Activated CD4-positive, alpha-beta T cell treated with anti-CD3 and anti-CD28 coated beads, Interleukin-2, amount 10 ng/mL, durations not matched to agents 7 days and 5 days (primary cell): ENCODE measurements at regions not wholly inside any gene's neighbourhood (a gene's known extent, or its start where the extent isn't known, plus 50 kb on each side); places are given as distances from the start of the nearest gene placed in this dataset.
A peak's percentile ranks its signal among the peaks of the same experiment; 100 is the strongest.
"Not testable (repeated sequence)": the region's sequence is repeated elsewhere in the genome, so short reads cannot be mapped to it uniquely, and the experiment has no call there.

Experiments used
- CTCF ChIA-PET: fragments of 350-600 bp; sonication (Branson Sonifier 250); formaldehyde crosslinking; loops from one replicate; lab custom pipeline; 2021; ENCODE audit warnings: antibody characterized with exemption; lab: Charles Lee
- POLR2A ChIA-PET: fragments of 350-600 bp; sonication (Branson Sonifier 250); formaldehyde crosslinking; loops from one replicate; lab custom pipeline; 2021; ENCODE audit warnings: antibody characterized with exemption; lab: Charles Lee
- DNase-seq: peaks from one replicate; pipeline ENCODE4 v3.0.0-alpha.2; 2020
- H3K27ac Mint-ChIP-seq: one replicate; pipeline ENCODE4 v1.8.0; 2021; ENCODE audit warnings: mild to moderate bottlenecking, moderate library complexity, mixed read lengths
- H3K27me3 Mint-ChIP-seq: one replicate; pipeline ENCODE4 v1.8.0; 2021; ENCODE audit warnings: mixed read lengths
- H3K36me3 Mint-ChIP-seq: one replicate; pipeline ENCODE4 v1.8.0; 2021; ENCODE audit warnings: low read depth, mixed read lengths
- H3K4me1 Mint-ChIP-seq: one replicate; pipeline ENCODE4 v1.8.0; 2021; ENCODE audit warnings: mixed read lengths
- H3K4me3 Mint-ChIP-seq: one replicate; pipeline ENCODE4 v1.8.0; 2021; ENCODE audit warnings: mild to moderate bottlenecking, moderate library complexity, mixed read lengths
- H3K9me3 Mint-ChIP-seq: one replicate; pipeline ENCODE4 v1.8.0; 2021; ENCODE audit warnings: mixed read lengths

- POLR2A ChIA-PET, H3K9me3 Mint-ChIP-seq, H3K27ac Mint-ChIP-seq, H3K36me3 Mint-ChIP-seq, DNase-seq, H3K4me3 Mint-ChIP-seq, H3K4me1 Mint-ChIP-seq, CTCF ChIA-PET: not testable (repeated sequence)
- peaks cover 41% of the 10 kb centered on the region for H3K27me3 Mint-ChIP-seq
Measured at GRCh38 chr9:62810811-62811315, 1621.0 kb downstream of the SPATA31A7 start.

- H3K4me1 Mint-ChIP-seq, CTCF ChIA-PET, H3K4me3 Mint-ChIP-seq, H3K9me3 Mint-ChIP-seq, H3K36me3 Mint-ChIP-seq, DNase-seq, POLR2A ChIA-PET, H3K27ac Mint-ChIP-seq: not testable (repeated sequence)
- peaks cover 40% of the 10 kb centered on the region for H3K27me3 Mint-ChIP-seq
Measured at GRCh38 chr9:62815436-62815835, 1625.6 kb downstream of the SPATA31A7 start.

GRCh38 chr9:62816331-62816730, 1626.5 kb downstream of the SPATA31A7 start:
- H3K4me1 Mint-ChIP-seq, DNase-seq, H3K4me3 Mint-ChIP-seq, H3K9me3 Mint-ChIP-seq, CTCF ChIA-PET, H3K36me3 Mint-ChIP-seq, H3K27ac Mint-ChIP-seq, POLR2A ChIA-PET: not testable (repeated sequence)
- peaks cover 34% of the 10 kb centered on the region for H3K27me3 Mint-ChIP-seq

GRCh38 chr9:62817214-62817613, 1627.4 kb downstream of the SPATA31A7 start:
- POLR2A ChIA-PET, H3K36me3 Mint-ChIP-seq, H3K4me3 Mint-ChIP-seq, CTCF ChIA-PET, DNase-seq, H3K4me1 Mint-ChIP-seq, H3K27ac Mint-ChIP-seq, H3K9me3 Mint-ChIP-seq: not testable (repeated sequence)
- peaks cover 34% of the 10 kb centered on the region for H3K27me3 Mint-ChIP-seq

GRCh38 chr9:62822185-62822584, 1632.3 kb downstream of the SPATA31A7 start:
- POLR2A ChIA-PET, H3K4me3 Mint-ChIP-seq, H3K27ac Mint-ChIP-seq, H3K4me1 Mint-ChIP-seq, H3K36me3 Mint-ChIP-seq, H3K9me3 Mint-ChIP-seq, DNase-seq, CTCF ChIA-PET: not testable (repeated sequence)
- peaks cover 22% of the 10 kb centered on the region for H3K27me3 Mint-ChIP-seq

- POLR2A ChIA-PET, H3K4me1 Mint-ChIP-seq, DNase-seq, H3K9me3 Mint-ChIP-seq, CTCF ChIA-PET, H3K36me3 Mint-ChIP-seq, H3K4me3 Mint-ChIP-seq, H3K27ac Mint-ChIP-seq: not testable (repeated sequence)
- H3K27me3 Mint-ChIP-seq, result peaks cover 21% of the 10 kb centered on the region
Measured at GRCh38 chr9:62827957-62828907, 1638.4 kb downstream of the SPATA31A7 start.

- DNase-seq, H3K27ac Mint-ChIP-seq, POLR2A ChIA-PET, H3K4me1 Mint-ChIP-seq, H3K36me3 Mint-ChIP-seq, CTCF ChIA-PET, H3K4me3 Mint-ChIP-seq, H3K9me3 Mint-ChIP-seq: not testable (repeated sequence)
- peaks cover 16% of the 10 kb centered on the region for H3K27me3 Mint-ChIP-seq
Measured at GRCh38 chr9:62830829-62831459, 1641.1 kb downstream of the SPATA31A7 start.

- H3K4me3 Mint-ChIP-seq, CTCF ChIA-PET, H3K36me3 Mint-ChIP-seq, DNase-seq, H3K27ac Mint-ChIP-seq, H3K9me3 Mint-ChIP-seq, H3K4me1 Mint-ChIP-seq, POLR2A ChIA-PET: not testable (repeated sequence)
- peaks cover 17% of the 10 kb centered on the region for H3K27me3 Mint-ChIP-seq
Measured at GRCh38 chr9:62833323-62834200, 1643.7 kb downstream of the SPATA31A7 start.

- CTCF ChIA-PET, result not testable (repeated sequence)
Measured at GRCh38 chr9:62837254-62837911, 1647.5 kb downstream of the SPATA31A7 start.

GRCh38 chr9:62838024-62838718, 1648.3 kb downstream of the SPATA31A7 start:
- H3K9me3 Mint-ChIP-seq, CTCF ChIA-PET, H3K36me3 Mint-ChIP-seq, H3K4me1 Mint-ChIP-seq, POLR2A ChIA-PET: not testable (repeated sequence)
- peak overlapping the region; percentile 72 for H3K4me3 Mint-ChIP-seq
- H3K27ac Mint-ChIP-seq, result peak overlapping the region; percentile 72
- peak; percentile 96 for DNase-seq
- H3K27me3 Mint-ChIP-seq, result peaks cover 27% of the 10 kb centered on the region

More at GRCh38 chr9:62837254-62837911, 1647.5 kb downstream of the SPATA31A7 start:
- H3K4me1 Mint-ChIP-seq, H3K27ac Mint-ChIP-seq, H3K36me3 Mint-ChIP-seq, POLR2A ChIA-PET, H3K9me3 Mint-ChIP-seq: not testable (repeated sequence)
- Mint-ChIP-seq H3K4me3 (peak overlapping the region; percentile 36), H3K27me3 (peaks cover 21% of the 10 kb centered on the region)
- DNase-seq, result peak; percentile 32

- H3K4me1 Mint-ChIP-seq, H3K36me3 Mint-ChIP-seq, H3K9me3 Mint-ChIP-seq, H3K4me3 Mint-ChIP-seq, CTCF ChIA-PET, DNase-seq, POLR2A ChIA-PET, H3K27ac Mint-ChIP-seq: not testable (repeated sequence)
- peaks cover 29% of the 10 kb centered on the region for H3K27me3 Mint-ChIP-seq
Measured at GRCh38 chr9:62839168-62839567, 1649.3 kb downstream of the SPATA31A7 start.

GRCh38 chr9:62843145-62843544, 1653.3 kb downstream of the SPATA31A7 start:
- POLR2A ChIA-PET, H3K9me3 Mint-ChIP-seq, H3K27ac Mint-ChIP-seq, DNase-seq, H3K36me3 Mint-ChIP-seq, CTCF ChIA-PET, H3K4me3 Mint-ChIP-seq, H3K4me1 Mint-ChIP-seq: not testable (repeated sequence)
- H3K27me3 Mint-ChIP-seq, result peaks cover 27% of the 10 kb centered on the region
